IMR-90 (cell line): ENCODE measurements at regions not wholly inside any gene's neighbourhood (a gene's known extent, or its start where the extent isn't known, plus 50 kb on each side); places are given as distances from the start of the nearest gene placed in this dataset.

ENCODE experiments used
- BHLHE40 ChIP-seq: fragments of 150-350 bp; IDR thresholded peaks from 2 replicates; pipeline ENCODE4 v1.6.1; 2016; ENCODE audit warnings: mild to moderate bottlenecking, low read depth, low read length
- POLR2A ChIP-seq: IDR thresholded peaks from 2 replicates; pipeline ENCODE4 v1.6.1; 2012; ENCODE audit warnings: mild to moderate bottlenecking, low read depth, low read length
- TF ChIP-seq, protein P1 (sequence below): conservative IDR thresholded peaks from 2 replicates; pipeline ENCODE4 v1.5.1; 2012; ENCODE audit warnings: mild to moderate bottlenecking, low read depth, low read length, improper control_type of control experiment

DNA sequence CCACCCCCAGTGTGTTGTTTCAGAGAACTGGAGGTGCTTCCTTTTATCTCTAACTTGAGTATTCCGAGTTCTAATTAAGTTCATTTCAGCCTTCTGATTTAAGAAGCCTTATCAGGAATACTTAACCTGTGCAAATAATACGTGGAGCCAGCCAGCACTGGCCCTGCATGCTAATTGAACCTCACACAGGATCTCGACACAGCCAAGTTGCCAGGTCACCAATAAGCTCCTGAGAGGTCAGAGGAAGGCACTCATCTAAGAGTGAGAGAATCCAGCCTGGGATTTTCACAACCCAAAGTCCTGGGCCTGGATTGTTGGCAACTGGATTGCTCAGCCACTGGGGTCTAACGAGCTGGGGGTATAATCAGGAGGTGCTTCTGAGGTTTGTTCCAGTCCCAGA lies 157.7 kb upstream of the LRFN2 start:
- TF ChIP-seq, protein P1, sequence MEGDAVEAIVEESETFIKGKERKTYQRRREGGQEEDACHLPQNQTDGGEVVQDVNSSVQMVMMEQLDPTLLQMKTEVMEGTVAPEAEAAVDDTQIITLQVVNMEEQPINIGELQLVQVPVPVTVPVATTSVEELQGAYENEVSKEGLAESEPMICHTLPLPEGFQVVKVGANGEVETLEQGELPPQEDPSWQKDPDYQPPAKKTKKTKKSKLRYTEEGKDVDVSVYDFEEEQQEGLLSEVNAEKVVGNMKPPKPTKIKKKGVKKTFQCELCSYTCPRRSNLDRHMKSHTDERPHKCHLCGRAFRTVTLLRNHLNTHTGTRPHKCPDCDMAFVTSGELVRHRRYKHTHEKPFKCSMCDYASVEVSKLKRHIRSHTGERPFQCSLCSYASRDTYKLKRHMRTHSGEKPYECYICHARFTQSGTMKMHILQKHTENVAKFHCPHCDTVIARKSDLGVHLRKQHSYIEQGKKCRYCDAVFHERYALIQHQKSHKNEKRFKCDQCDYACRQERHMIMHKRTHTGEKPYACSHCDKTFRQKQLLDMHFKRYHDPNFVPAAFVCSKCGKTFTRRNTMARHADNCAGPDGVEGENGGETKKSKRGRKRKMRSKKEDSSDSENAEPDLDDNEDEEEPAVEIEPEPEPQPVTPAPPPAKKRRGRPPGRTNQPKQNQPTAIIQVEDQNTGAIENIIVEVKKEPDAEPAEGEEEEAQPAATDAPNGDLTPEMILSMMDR: no peak
- TF ChIP-seq POLR2A: no peak
- TF ChIP-seq BHLHE40: no peak
